ENCODE measurements at regions not wholly inside any gene's neighbourhood (a gene's known extent, or its start where the extent isn't known, plus 50 kb on each side); places are given as distances from the start of the nearest gene placed in this dataset.
A peak's percentile ranks its signal among the peaks of the same experiment; 100 is the strongest.

- peak; percentile 100 for TF ChIP-seq CTCF (IDR thresholded peaks at IDR 0.05; ENCODE audit: unreplicated experiment)
- Mint-ChIP-seq H3K9me3 (ENCODE audit: low read depth) (no peaks in the 10 kb centered on the region), H3K27me3 (peaks cover 66% of the 10 kb centered on the region), H3K4me3 (ENCODE audit: low read depth) (peak overlapping the region; percentile 66), H3K36me3 (ENCODE audit: insufficient read depth) (no peaks in the 10 kb centered on the region), H3K27ac (no peak overlapping the region), H3K4me1 (ENCODE audit: low read depth) (peaks cover 5% of the 10 kb centered on the region)
- peak; percentile 62 for DNase-seq (ENCODE audit: low spot score, unreplicated experiment)
Measured at GRCh38 chr19:32224371-32225244, 120.8 kb upstream of the ZNF507 start.

GRCh38 chr19:32227561-32228165 lies 117.7 kb upstream of the ZNF507 start:
- H3K4me3 Mint-ChIP-seq (ENCODE audit: low read depth), result no peak overlapping the region
- no peaks in the 10 kb centered on the region for H3K36me3 Mint-ChIP-seq (ENCODE audit: insufficient read depth)
- no peak overlapping the region for H3K27ac Mint-ChIP-seq
- TF ChIP-seq CTCF (IDR thresholded peaks at IDR 0.05; ENCODE audit: unreplicated experiment), result no peak
- DNase-seq (ENCODE audit: low spot score, unreplicated experiment), result no peak
- H3K9me3 Mint-ChIP-seq (ENCODE audit: low read depth), result no peaks in the 10 kb centered on the region
- H3K4me1 Mint-ChIP-seq (ENCODE audit: low read depth), result peaks cover 2% of the 10 kb centered on the region
- peaks cover 88% of the 10 kb centered on the region for H3K27me3 Mint-ChIP-seq

GRCh38 chr19:32230441-32230840 lies 115.0 kb upstream of the ZNF507 start:
- DNase-seq (ENCODE audit: low spot score, unreplicated experiment), result no peak
- Mint-ChIP-seq H3K27me3 (peaks cover 76% of the 10 kb centered on the region), H3K4me3 (ENCODE audit: low read depth) (no peak overlapping the region), H3K9me3 (ENCODE audit: low read depth) (no peaks in the 10 kb centered on the region), H3K36me3 (ENCODE audit: insufficient read depth) (no peaks in the 10 kb centered on the region), H3K4me1 (ENCODE audit: low read depth) (no peaks in the 10 kb centered on the region), H3K27ac (no peak overlapping the region)
- TF ChIP-seq CTCF (IDR thresholded peaks at IDR 0.05; ENCODE audit: unreplicated experiment), result no peak

- Mint-ChIP-seq H3K4me3 (ENCODE audit: low read depth) (no peak overlapping the region), H3K36me3 (ENCODE audit: insufficient read depth) (no peaks in the 10 kb centered on the region)
- no peak for DNase-seq (ENCODE audit: low spot score, unreplicated experiment)
Measured at GRCh38 chr19:32231020-32231419, 114.4 kb upstream of the ZNF507 start.

More at GRCh38 chr19:32231020-32231419, 114.4 kb upstream of the ZNF507 start:
- Mint-ChIP-seq H3K27ac (no peak overlapping the region), H3K4me1 (ENCODE audit: low read depth) (no peaks in the 10 kb centered on the region), H3K27me3 (peaks cover 76% of the 10 kb centered on the region), H3K9me3 (ENCODE audit: low read depth) (no peaks in the 10 kb centered on the region)
- TF ChIP-seq CTCF (IDR thresholded peaks at IDR 0.05; ENCODE audit: unreplicated experiment), result no peak
